Activated CD4-positive, alpha-beta T cell treated with anti-CD3 and anti-CD28 coated beads, Interleukin-2, amount 10 ng/mL, durations not matched to agents 7 days and 5 days (primary cell): ENCODE measurements at regions not wholly inside any gene's neighbourhood (a gene's known extent, or its start where the extent isn't known, plus 50 kb on each side); places are given as distances from the start of the nearest gene placed in this dataset.

Source experiments
- CTCF ChIA-PET: fragments of 350-600 bp; sonication (Branson Sonifier 250); formaldehyde crosslinking; loops from one replicate; lab custom pipeline; 2021; ENCODE audit warnings: antibody characterized with exemption; lab: Charles Lee
- POLR2A ChIA-PET: fragments of 350-600 bp; sonication (Branson Sonifier 250); formaldehyde crosslinking; loops from one replicate; lab custom pipeline; 2021; ENCODE audit warnings: antibody characterized with exemption; lab: Charles Lee
- DNase-seq: peaks from one replicate; pipeline ENCODE4 v3.0.0-alpha.2; 2020
- H3K27ac Mint-ChIP-seq: one replicate; pipeline ENCODE4 v1.8.0; 2021; ENCODE audit warnings: mild to moderate bottlenecking, moderate library complexity, mixed read lengths
- H3K27me3 Mint-ChIP-seq: one replicate; pipeline ENCODE4 v1.8.0; 2021; ENCODE audit warnings: mixed read lengths
- H3K36me3 Mint-ChIP-seq: one replicate; pipeline ENCODE4 v1.8.0; 2021; ENCODE audit warnings: low read depth, mixed read lengths
- H3K4me1 Mint-ChIP-seq: one replicate; pipeline ENCODE4 v1.8.0; 2021; ENCODE audit warnings: mixed read lengths
- H3K4me3 Mint-ChIP-seq: one replicate; pipeline ENCODE4 v1.8.0; 2021; ENCODE audit warnings: mild to moderate bottlenecking, moderate library complexity, mixed read lengths
- H3K9me3 Mint-ChIP-seq: one replicate; pipeline ENCODE4 v1.8.0; 2021; ENCODE audit warnings: mixed read lengths

GRCh38 chr4:173866322-173867026 lies 336.4 kb upstream of the HAND2 start:
- peaks cover 4% of the 10 kb centered on the region for H3K9me3 Mint-ChIP-seq
- POLR2A ChIA-PET = no interaction called here
- H3K27me3 Mint-ChIP-seq = no peaks in the 10 kb centered on the region
- no peak overlapping the region for H3K27ac Mint-ChIP-seq
- CTCF ChIA-PET = no interaction called here
- H3K4me3 Mint-ChIP-seq = no peak overlapping the region
- H3K36me3 Mint-ChIP-seq = no peaks in the 10 kb centered on the region
- no peak for DNase-seq
- no peaks in the 10 kb centered on the region for H3K4me1 Mint-ChIP-seq

GRCh38 chr4:173862754-173863153 lies 332.7 kb upstream of the HAND2 start:
- Mint-ChIP-seq H3K27me3 (no peaks in the 10 kb centered on the region), H3K36me3 (no peaks in the 10 kb centered on the region), H3K4me3 (no peak overlapping the region), H3K9me3 (peaks cover 4% of the 10 kb centered on the region), H3K27ac (no peak overlapping the region), H3K4me1 (no peaks in the 10 kb centered on the region)
- ChIA-PET CTCF (no interaction called here), POLR2A (no interaction called here)
- no peak for DNase-seq

DNA sequence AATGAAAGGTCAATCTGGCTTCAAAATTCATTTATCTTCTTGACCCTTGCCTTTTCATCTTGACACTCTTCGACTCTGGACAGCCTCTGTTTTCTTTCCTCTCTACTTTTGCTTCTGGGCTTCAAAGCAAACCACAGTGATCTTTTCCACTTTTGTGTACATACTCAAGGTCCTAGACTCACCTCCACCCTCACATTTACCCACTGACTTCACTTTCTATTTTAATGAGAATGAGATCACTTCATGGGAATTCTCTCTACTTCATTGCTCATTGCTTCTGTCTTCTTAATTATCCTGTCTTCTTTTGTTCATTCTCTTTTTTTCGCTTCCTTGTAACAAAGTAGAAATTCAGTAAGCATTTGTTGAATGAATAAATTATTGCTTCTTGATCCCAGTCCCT lies 330.1 kb upstream of the HAND2 start:
- Mint-ChIP-seq H3K27ac (no peak overlapping the region), H3K36me3 (no peaks in the 10 kb centered on the region), H3K4me1 (no peaks in the 10 kb centered on the region), H3K27me3 (no peaks in the 10 kb centered on the region), H3K4me3 (no peak overlapping the region), H3K9me3 (peaks cover 4% of the 10 kb centered on the region)
- ChIA-PET POLR2A (no interaction called here), CTCF (no interaction called here)
- no peak for DNase-seq

- Mint-ChIP-seq H3K27ac (no peak overlapping the region), H3K4me3 (no peak overlapping the region), H3K27me3 (no peaks in the 10 kb centered on the region), H3K36me3 (no peaks in the 10 kb centered on the region), H3K9me3 (no peaks in the 10 kb centered on the region), H3K4me1 (no peaks in the 10 kb centered on the region)
- POLR2A ChIA-PET = no interaction called here
- CTCF ChIA-PET = no interaction called here
- no peak for DNase-seq
Measured at GRCh38 chr4:173859091-173859713, 329.2 kb upstream of the HAND2 start.

GRCh38 chr4:173858471-173858870 lies 328.4 kb upstream of the HAND2 start:
- ChIA-PET POLR2A (no interaction called here), CTCF (no interaction called here)
- no peak overlapping the region for H3K27ac Mint-ChIP-seq
- H3K36me3 Mint-ChIP-seq = no peaks in the 10 kb centered on the region
- no peak overlapping the region for H3K4me3 Mint-ChIP-seq
- DNase-seq = no peak
- H3K4me1 Mint-ChIP-seq = no peaks in the 10 kb centered on the region
- no peaks in the 10 kb centered on the region for H3K9me3 Mint-ChIP-seq
- H3K27me3 Mint-ChIP-seq = no peaks in the 10 kb centered on the region

- Mint-ChIP-seq H3K36me3 (no peaks in the 10 kb centered on the region), H3K27ac (no peak overlapping the region)
Measured at GRCh38 chr4:173857828-173858227, 327.8 kb upstream of the HAND2 start.

GRCh38 chr4:173855015-173855414 lies 325.0 kb upstream of the HAND2 start:
- no peaks in the 10 kb centered on the region for H3K27me3 Mint-ChIP-seq

More at GRCh38 chr4:173857828-173858227, 327.8 kb upstream of the HAND2 start:
- Mint-ChIP-seq H3K9me3 (no peaks in the 10 kb centered on the region), H3K4me3 (no peak overlapping the region), H3K4me1 (no peaks in the 10 kb centered on the region), H3K27me3 (no peaks in the 10 kb centered on the region)
- no peak for DNase-seq
- ChIA-PET POLR2A (no interaction called here), CTCF (no interaction called here)

GRCh38 chr4:173852775-173853174 lies 322.7 kb upstream of the HAND2 start:
- H3K4me3 Mint-ChIP-seq = no peak overlapping the region
- no peak for DNase-seq
- no peaks in the 10 kb centered on the region for H3K4me1 Mint-ChIP-seq
- no peaks in the 10 kb centered on the region for H3K27me3 Mint-ChIP-seq
- H3K36me3 Mint-ChIP-seq = no peaks in the 10 kb centered on the region
- ChIA-PET CTCF (interaction anchor here (0.9 kb wide), 1 partner anchor 16 kb away, joined by 3 read pairs; no protein-coding TSS in a partner anchor), POLR2A (no interaction called here)
- no peak overlapping the region for H3K27ac Mint-ChIP-seq
- H3K9me3 Mint-ChIP-seq = no peaks in the 10 kb centered on the region

More at GRCh38 chr4:173855015-173855414, 325.0 kb upstream of the HAND2 start:
- no peak overlapping the region for H3K4me3 Mint-ChIP-seq
- ChIA-PET POLR2A (no interaction called here), CTCF (no interaction called here)
- DNase-seq = no peak
- H3K9me3 Mint-ChIP-seq = no peaks in the 10 kb centered on the region
- H3K27ac Mint-ChIP-seq = no peak overlapping the region
- H3K36me3 Mint-ChIP-seq = no peaks in the 10 kb centered on the region
- no peaks in the 10 kb centered on the region for H3K4me1 Mint-ChIP-seq

- POLR2A ChIA-PET = no interaction called here
- Mint-ChIP-seq H3K4me1 (no peaks in the 10 kb centered on the region), H3K27ac (no peak overlapping the region), H3K36me3 (no peaks in the 10 kb centered on the region), H3K9me3 (peaks cover 5% of the 10 kb centered on the region), H3K27me3 (no peaks in the 10 kb centered on the region), H3K4me3 (no peak overlapping the region)
- DNase-seq = no peak
- CTCF ChIA-PET = no interaction called here
Measured at GRCh38 chr4:173845580-173845979, 315.6 kb upstream of the HAND2 start.

DNA sequence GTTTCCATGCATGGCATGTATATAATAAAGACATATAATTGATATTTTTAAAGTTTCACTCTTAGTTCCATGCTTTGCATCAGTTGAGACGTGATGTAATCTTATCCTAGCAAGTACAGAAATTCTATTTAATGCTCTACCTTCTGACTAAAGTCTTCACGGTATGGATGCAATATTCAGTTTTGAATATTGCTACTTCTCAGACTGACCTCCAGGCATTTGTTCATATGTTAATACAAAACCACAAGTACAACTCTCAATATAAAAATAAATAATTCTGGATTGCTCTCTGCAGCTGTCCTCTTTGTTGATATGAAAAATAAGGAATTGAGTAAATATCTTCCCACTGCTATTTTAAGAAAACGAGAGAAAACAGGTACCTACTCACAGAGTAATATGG lies 309.8 kb upstream of the HAND2 start:
- Mint-ChIP-seq H3K27me3 (no peaks in the 10 kb centered on the region), H3K36me3 (no peaks in the 10 kb centered on the region), H3K9me3 (peaks cover 5% of the 10 kb centered on the region), H3K4me3 (no peak overlapping the region), H3K27ac (no peak overlapping the region), H3K4me1 (no peaks in the 10 kb centered on the region)
- no peak for DNase-seq
- ChIA-PET POLR2A (no interaction called here), CTCF (no interaction called here)

DNA sequence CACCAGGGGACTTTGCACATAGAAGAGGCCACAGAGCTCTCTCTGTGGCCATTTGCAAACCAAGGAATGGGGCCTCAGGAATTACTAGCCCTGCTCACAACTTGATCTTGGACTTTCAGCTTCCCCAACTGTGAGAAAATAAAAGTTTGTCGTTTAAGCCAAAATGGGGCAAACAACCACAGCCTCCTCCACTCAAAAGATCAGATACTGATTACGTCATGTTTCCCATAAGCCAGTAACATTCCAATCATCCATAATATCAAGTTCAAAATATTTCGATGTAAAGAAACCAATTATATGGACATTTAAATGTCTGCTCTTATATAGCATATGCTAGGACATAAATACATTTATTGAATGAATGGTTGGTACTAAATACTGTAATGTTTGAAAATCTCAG lies 307.5 kb upstream of the HAND2 start:
- H3K9me3 Mint-ChIP-seq = peaks cover under 1% of the 10 kb centered on the region
- no peaks in the 10 kb centered on the region for H3K4me1 Mint-ChIP-seq
- no peak for DNase-seq
- POLR2A ChIA-PET = no interaction called here
- CTCF ChIA-PET = interaction anchor here (1.1 kb wide), 1 partner anchor 16 kb away, joined by 3 read pairs; no protein-coding TSS in a partner anchor
- no peaks in the 10 kb centered on the region for H3K27me3 Mint-ChIP-seq
- H3K36me3 Mint-ChIP-seq = no peaks in the 10 kb centered on the region
- no peak overlapping the region for H3K27ac Mint-ChIP-seq
- no peak overlapping the region for H3K4me3 Mint-ChIP-seq

DNA sequence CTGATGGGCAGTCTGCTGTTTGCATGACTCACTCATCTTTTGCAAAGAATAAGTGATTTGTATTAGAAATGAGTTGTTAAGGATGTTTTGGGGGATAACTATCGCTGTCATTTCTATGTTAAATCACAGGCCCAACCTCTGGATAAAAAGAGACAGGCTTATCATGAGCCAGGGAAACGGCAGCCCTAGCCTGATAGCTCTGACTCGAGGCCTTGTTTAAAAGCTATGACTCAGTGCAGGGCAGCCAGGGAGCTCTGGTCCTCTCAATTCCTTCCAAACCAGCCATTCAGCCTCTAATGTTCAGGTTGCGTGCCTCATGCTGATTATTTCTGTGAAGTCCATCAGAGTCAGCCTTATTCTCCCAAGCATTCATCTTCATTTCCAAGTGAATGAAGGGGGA lies 305.9 kb upstream of the HAND2 start:
- CTCF ChIA-PET = no interaction called here
- no peaks in the 10 kb centered on the region for H3K9me3 Mint-ChIP-seq
- no peak for DNase-seq
- H3K4me3 Mint-ChIP-seq = no peak overlapping the region
- no peaks in the 10 kb centered on the region for H3K36me3 Mint-ChIP-seq
- POLR2A ChIA-PET = interaction anchor here (0.6 kb wide), 1 partner anchor 241 kb away, joined by 4 read pairs; no protein-coding TSS in a partner anchor
- no peaks in the 10 kb centered on the region for H3K27me3 Mint-ChIP-seq
- no peak overlapping the region for H3K27ac Mint-ChIP-seq
- H3K4me1 Mint-ChIP-seq = no peaks in the 10 kb centered on the region

DNA sequence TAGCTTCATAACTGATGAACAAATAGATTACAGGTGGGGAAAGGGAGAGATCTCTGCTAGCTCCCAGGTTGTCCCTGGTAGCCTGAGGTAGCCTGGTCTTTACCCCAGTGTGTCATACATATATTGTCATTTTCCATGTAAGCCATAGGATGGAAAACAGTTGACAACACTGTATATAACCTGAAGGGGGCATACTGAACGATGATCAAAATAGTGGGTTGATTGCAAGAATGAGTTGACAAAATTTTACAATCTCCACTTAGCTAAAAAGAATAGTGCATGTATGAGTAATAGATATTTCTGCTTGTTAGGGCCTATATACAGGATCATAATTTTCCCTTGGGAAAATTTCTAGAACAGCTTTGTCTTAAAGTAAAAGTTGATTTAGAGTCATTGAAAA lies 304.1 kb upstream of the HAND2 start:
- Mint-ChIP-seq H3K27ac (no peak overlapping the region), H3K4me3 (no peak overlapping the region), H3K4me1 (no peaks in the 10 kb centered on the region), H3K9me3 (no peaks in the 10 kb centered on the region), H3K36me3 (no peaks in the 10 kb centered on the region), H3K27me3 (no peaks in the 10 kb centered on the region)
- ChIA-PET CTCF (no interaction called here), POLR2A (no interaction called here)
- DNase-seq = no peak
